HCT116 (cell line): ENCODE measurements at regions not wholly inside any gene's neighbourhood (a gene's known extent, or its start where the extent isn't known, plus 50 kb on each side); places are given as distances from the start of the nearest gene placed in this dataset.
"Not testable (repeated sequence)": the region's sequence is repeated elsewhere in the genome, so short reads cannot be mapped to it uniquely, and the experiment has no call there.

ENCODE experiments used
- CTCF ChIP-seq, 3 experiments: fragments of 200-600 bp in 1 of 3; sonication (generic) in 1 of 3; IDR thresholded peaks in 2 of 3; conservative IDR thresholded peaks in 1 of 3; 2 replicates each; pipeline ENCODE4 v1.5.1; 2012 to 2017; ENCODE audit warnings: low read depth in 2 of 3, low read length in 2 of 3, antibody characterized with exemption in 1 of 3, borderline replicate concordance in 1 of 3, control low read depth in 1 of 3, mild to moderate bottlenecking in 1 of 3, mixed read lengths in 1 of 3, mixed run types in 1 of 3, moderate library complexity in 1 of 3; ENCODE audit not compliant: insufficient read depth in 1 of 3
- EZH2 ChIP-seq: fragments of 200-600 bp; sonication (generic); IDR thresholded peaks from 2 replicates; pipeline ENCODE4 v1.6.1; 2017; ENCODE audit warnings: antibody characterized with exemption, mixed run types
- POLR2AphosphoS5 ChIP-seq: IDR thresholded peaks from 2 replicates; pipeline ENCODE4 v1.6.1; 2011; ENCODE audit warnings: mild to moderate bottlenecking, low read depth, low read length, moderate library complexity
- REST ChIP-seq: IDR thresholded peaks from 2 replicates; pipeline ENCODE4 v1.6.1; 2012; ENCODE audit warnings: low read depth
- SIN3A ChIP-seq: IDR thresholded peaks from 2 replicates; pipeline ENCODE4 v1.6.1; 2012; ENCODE audit warnings: low read depth
- ZFX ChIP-seq: fragments of 450-650 bp; IDR thresholded peaks from 2 replicates; pipeline ENCODE4 v1.6.1; 2017

- TF ChIP-seq CTCF (IDR thresholded peaks at IDR 0.05 in 2 of 3, conservative IDR thresholded peaks at IDR 0.05 in 1 of 3; ENCODE audit: borderline replicate concordance in 1 of 3, insufficient read depth in 1 of 3, low read depth in 2 of 3, low read length in 2 of 3); REST; EZH2; SIN3A; POLR2AphosphoS5; ZFX: not testable (repeated sequence)
Measured at GRCh38 chr20:7175827-7176226, 408.3 kb downstream of the BMP2 start.
